Ishikawa (cell line): ENCODE measurements at regions not wholly inside any gene's neighbourhood (a gene's known extent, or its start where the extent isn't known, plus 50 kb on each side); places are given as distances from the start of the nearest gene placed in this dataset.

Source experiments
- CEBPB ChIP-seq: IDR thresholded peaks from 2 replicates; pipeline ENCODE4 v1.6.1; 2012
- CREB1 ChIP-seq: IDR thresholded peaks from 2 replicates; pipeline ENCODE4 v1.6.1; 2012; ENCODE audit warnings: low read depth
- EGR1 ChIP-seq: IDR thresholded peaks from 2 replicates; pipeline ENCODE4 v1.6.1; 2012
- EP300 ChIP-seq: IDR thresholded peaks from 2 replicates; pipeline ENCODE4 v1.6.1; 2012; ENCODE audit warnings: borderline replicate concordance
- FOXM1 ChIP-seq: IDR thresholded peaks from 2 replicates; pipeline ENCODE4 v1.6.1; 2012; ENCODE audit warnings: low read depth, borderline replicate concordance
- MAX ChIP-seq: IDR thresholded peaks from 2 replicates; pipeline ENCODE4 v1.6.1; 2012
- NFIC ChIP-seq: IDR thresholded peaks from 2 replicates; pipeline ENCODE4 v1.6.1; 2012
- RAD21 ChIP-seq: IDR thresholded peaks from 2 replicates; pipeline ENCODE4 v1.6.1; 2012; ENCODE audit warnings: low read depth
- REST ChIP-seq: IDR thresholded peaks from 2 replicates; pipeline ENCODE4 v1.6.1; 2012; ENCODE audit warnings: low read depth, mild to moderate bottlenecking
- TAF1 ChIP-seq: IDR thresholded peaks from 2 replicates; pipeline ENCODE4 v1.6.1; 2012; ENCODE audit warnings: low read depth, mild to moderate bottlenecking
- TCF12 ChIP-seq: IDR thresholded peaks from 2 replicates; pipeline ENCODE4 v1.6.1; 2012; ENCODE audit warnings: low read depth
- TEAD4 ChIP-seq: IDR thresholded peaks from 2 replicates; pipeline ENCODE4 v1.6.1; 2012
- USF1 ChIP-seq: IDR thresholded peaks from 2 replicates; pipeline ENCODE4 v1.6.1; 2012
- YY1 ChIP-seq: IDR thresholded peaks from 2 replicates; pipeline ENCODE4 v1.6.1; 2012; ENCODE audit warnings: low read depth
- ZBTB7A ChIP-seq: IDR thresholded peaks from 2 replicates; pipeline ENCODE4 v1.6.1; 2012; ENCODE audit warnings: low read depth

GRCh38 chr3:5035113-5035512 lies 55.9 kb downstream of the BHLHE40 start:
- TF ChIP-seq EP300, result no peak
- TF ChIP-seq TAF1, result no peak
- no peak for TF ChIP-seq FOXM1
- no peak for TF ChIP-seq MAX
- no peak for TF ChIP-seq ZBTB7A
- TF ChIP-seq YY1, result no peak
- TF ChIP-seq TEAD4, result no peak
- no peak for TF ChIP-seq CEBPB
- TF ChIP-seq TCF12, result no peak
- no peak for TF ChIP-seq CREB1
- TF ChIP-seq REST, result no peak

- TF ChIP-seq YY1 (no peak), USF1 (no peak), TCF12 (no peak), NFIC (no peak), EGR1 (no peak), MAX (no peak), TAF1 (no peak), TEAD4 (no peak), RAD21 (no peak), EP300 (no peak)
Measured at GRCh38 chr3:5035692-5036391, 56.6 kb downstream of the BHLHE40 start.

GRCh38 chr3:5036392-5036766 lies 57.1 kb downstream of the BHLHE40 start:
- TF ChIP-seq ZBTB7A (no peak), USF1 (no peak), TAF1 (no peak), MAX (no peak), RAD21 (no peak), CEBPB (no peak), REST (no peak), TEAD4 (no peak), EGR1 (no peak), EP300 (no peak), TCF12 (no peak), FOXM1 (no peak), NFIC (no peak), CREB1 (no peak), YY1 (no peak)

- no peak for TF ChIP-seq ZBTB7A
- TF ChIP-seq CEBPB, result no peak
- TF ChIP-seq TCF12, result no peak
- no peak for TF ChIP-seq MAX
- TF ChIP-seq NFIC, result no peak
- no peak for TF ChIP-seq RAD21
- no peak for TF ChIP-seq YY1
- no peak for TF ChIP-seq CREB1
- TF ChIP-seq FOXM1, result no peak
- no peak for TF ChIP-seq EGR1
- no peak for TF ChIP-seq REST
- no peak for TF ChIP-seq TAF1
- TF ChIP-seq EP300, result no peak
- no peak for TF ChIP-seq TEAD4
- no peak for TF ChIP-seq USF1
Measured at GRCh38 chr3:5036858-5037257, 57.6 kb downstream of the BHLHE40 start.
